Spleen (tissue), 11 donors: ENCODE measurements at regions not wholly inside any gene's neighbourhood (a gene's known extent, or its start where the extent isn't known, plus 50 kb on each side); places are given as distances from the start of the nearest gene placed in this dataset.

Experiments used
- DNase-seq: peaks from one replicate; pipeline ENCODE4 v3.0.0-alpha.2; 2020
- H3K27ac ChIP-seq, 8 donors: fragments of 200-600 bp; sonication (generic) in 7 of 8; 1 replicate in 4 of 8; 2 replicates in 4 of 8; pipeline versions ENCODE4 v1.5.0 to v1.8.0; 2016 to 2021; ENCODE audit warnings: inconsistent platforms in 4 of 8, mild to moderate bottlenecking in 4 of 8, moderate library complexity in 1 of 8
- H3K27me3 ChIP-seq, 7 donors: fragments of 200-600 bp; sonication (generic) in 6 of 7; replicated peaks in 1 of 7; 1 replicate in 4 of 7; 2 replicates in 3 of 7; pipeline versions ENCODE4 v1.5.0 to v1.8.0; 2016 to 2021; ENCODE audit warnings: inconsistent platforms in 3 of 7, mild to moderate bottlenecking in 1 of 7
- H3K36me3 ChIP-seq, 6 donors: fragments of 200-600 bp; sonication (generic) in 5 of 6; 1 replicate in 4 of 6; 2 replicates in 2 of 6; pipeline versions ENCODE4 v1.5.0 to v1.8.0; 2016 to 2021; ENCODE audit warnings: inconsistent platforms in 2 of 6
- H3K4me1 ChIP-seq, 6 donors: fragments of 200-600 bp; sonication (generic) in 5 of 6; 1 replicate in 3 of 6; 2 replicates in 3 of 6; pipeline versions ENCODE4 v1.5.0 to v1.8.0; 2016 to 2021; ENCODE audit warnings: inconsistent platforms in 3 of 6
- H3K4me3 ChIP-seq, 8 donors: fragments of 200-600 bp; sonication (generic) in 7 of 8; 1 replicate in 4 of 8; 2 replicates in 4 of 8; pipeline versions ENCODE4 v1.5.0 to v1.8.0; 2016 to 2021; ENCODE audit warnings: inconsistent platforms in 4 of 8, mild to moderate bottlenecking in 4 of 8, moderate library complexity in 2 of 8
- H3K9me3 ChIP-seq, 8 donors: fragments of 200-600 bp; sonication (generic) in 7 of 8; 1 replicate in 4 of 8; 2 replicates in 4 of 8; pipeline versions ENCODE4 v1.5.0 to v1.8.0; 2016 to 2021; ENCODE audit warnings: inconsistent platforms in 4 of 8
- POLR2A ChIP-seq, 3 donors: fragments of 450-650 bp; IDR thresholded peaks; one replicate each; pipeline ENCODE4 v1.5.1; 2017; ENCODE audit warnings: antibody characterized with exemption in 3 of 3, mild to moderate bottlenecking in 1 of 3
- POLR2AphosphoS5 ChIP-seq, 3 donors: sonication (generic); formaldehyde crosslinking; IDR thresholded peaks; one replicate each; pipeline ENCODE4 v1.5.1; 2017; ENCODE audit warnings: antibody characterized with exemption in 3 of 3
- WGBS, 5 donors: extraction: QIAGEN DNeasy Blood & Tissue Kit in 3 of 5; methylation state at CpG; one replicate each; pipeline versions ENCODE4 v1.1.5 to v1.1.7; 2013 to 2018; 5-methylcytosine and 5-hydroxymethylcytosine counted together
- intact Hi-C: fragments of 100-400 bp; cut with DNase I; formaldehyde crosslinking; loops from one replicate; pipeline ENCODE4 v1.15.0; 2023; ENCODE audit warnings: low total_unique reads
- TF ChIP-seq, protein P1 (sequence below), 11 experiments: fragments of 200-600 bp in 7 of 11; fragments of 450-650 bp in 4 of 11; sonication (generic) in 4 of 11; IDR thresholded peaks in 8 of 11; conservative IDR thresholded peaks in 3 of 11; 1 replicate in 7 of 11; 2 replicates in 4 of 11; pipeline versions ENCODE4 v1.4.0 to v1.8.0; 2016 to 2021; ENCODE audit warnings: antibody characterized with exemption in 11 of 11, inconsistent platforms in 4 of 11, mild to moderate bottlenecking in 1 of 11
- donor health status: healthy with polysubstance abuse.
- donor health status: DM: no; HTN: no; CAD: no; lungs with moderate emphysema.
- donor health status: DM: no; HTN: no; CAD: no.
- donor health status: Bipolar disorder and iron deficiency.
- donor health status: healthy.
- donor health status: DM: no; HTN: no; CAD: no.
- donor health status: DM: yes; HTN: yes; CAD: no.

DNA sequence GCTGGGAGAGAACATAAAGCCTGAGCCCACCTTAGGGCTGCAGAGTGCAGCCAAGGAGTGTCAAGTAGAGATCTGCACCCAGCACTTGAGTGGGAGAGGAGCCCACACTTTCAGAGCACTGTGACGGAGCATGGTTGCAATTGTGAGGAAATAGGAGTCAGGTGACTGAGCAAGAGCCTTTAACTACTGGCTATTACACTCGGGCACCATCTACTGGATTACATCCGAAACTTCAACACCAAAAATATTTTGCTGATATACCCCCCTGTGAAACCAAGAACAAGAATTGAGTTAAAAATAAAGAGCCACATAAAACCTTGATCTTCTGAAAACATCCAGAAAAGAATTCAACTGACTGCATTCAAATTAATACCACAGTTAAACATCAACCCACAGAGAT, 657.9 kb downstream of the NXPH1 start:
- peaks cover 0 to 27% (median 15%) of the 10 kb centered on the region in 8 donors for H3K9me3 ChIP-seq
- no peak for DNase-seq
- TF ChIP-seq, protein P1, sequence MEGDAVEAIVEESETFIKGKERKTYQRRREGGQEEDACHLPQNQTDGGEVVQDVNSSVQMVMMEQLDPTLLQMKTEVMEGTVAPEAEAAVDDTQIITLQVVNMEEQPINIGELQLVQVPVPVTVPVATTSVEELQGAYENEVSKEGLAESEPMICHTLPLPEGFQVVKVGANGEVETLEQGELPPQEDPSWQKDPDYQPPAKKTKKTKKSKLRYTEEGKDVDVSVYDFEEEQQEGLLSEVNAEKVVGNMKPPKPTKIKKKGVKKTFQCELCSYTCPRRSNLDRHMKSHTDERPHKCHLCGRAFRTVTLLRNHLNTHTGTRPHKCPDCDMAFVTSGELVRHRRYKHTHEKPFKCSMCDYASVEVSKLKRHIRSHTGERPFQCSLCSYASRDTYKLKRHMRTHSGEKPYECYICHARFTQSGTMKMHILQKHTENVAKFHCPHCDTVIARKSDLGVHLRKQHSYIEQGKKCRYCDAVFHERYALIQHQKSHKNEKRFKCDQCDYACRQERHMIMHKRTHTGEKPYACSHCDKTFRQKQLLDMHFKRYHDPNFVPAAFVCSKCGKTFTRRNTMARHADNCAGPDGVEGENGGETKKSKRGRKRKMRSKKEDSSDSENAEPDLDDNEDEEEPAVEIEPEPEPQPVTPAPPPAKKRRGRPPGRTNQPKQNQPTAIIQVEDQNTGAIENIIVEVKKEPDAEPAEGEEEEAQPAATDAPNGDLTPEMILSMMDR (IDR thresholded peaks at IDR 0.05 in 8 of 11, conservative IDR thresholded peaks at IDR 0.05 in 3 of 11), result no peak
- no peak for TF ChIP-seq POLR2A (IDR thresholded peaks at IDR 0.05)
- no peak for TF ChIP-seq POLR2AphosphoS5 (IDR thresholded peaks at IDR 0.05)
- intact Hi-C loops, result no loop called here
- 79 to 91% (median 86%) methylated on average over 3 of the region's 3 CpGs for WGBS, 5 donors
- H3K4me3 ChIP-seq, result no peak overlapping the region
- no peaks in the 10 kb centered on the region for H3K4me1 ChIP-seq
- no peaks in the 10 kb centered on the region for H3K27me3 ChIP-seq
- no peaks in the 10 kb centered on the region for H3K36me3 ChIP-seq
- H3K27ac ChIP-seq, result no peak overlapping the region

DNA sequence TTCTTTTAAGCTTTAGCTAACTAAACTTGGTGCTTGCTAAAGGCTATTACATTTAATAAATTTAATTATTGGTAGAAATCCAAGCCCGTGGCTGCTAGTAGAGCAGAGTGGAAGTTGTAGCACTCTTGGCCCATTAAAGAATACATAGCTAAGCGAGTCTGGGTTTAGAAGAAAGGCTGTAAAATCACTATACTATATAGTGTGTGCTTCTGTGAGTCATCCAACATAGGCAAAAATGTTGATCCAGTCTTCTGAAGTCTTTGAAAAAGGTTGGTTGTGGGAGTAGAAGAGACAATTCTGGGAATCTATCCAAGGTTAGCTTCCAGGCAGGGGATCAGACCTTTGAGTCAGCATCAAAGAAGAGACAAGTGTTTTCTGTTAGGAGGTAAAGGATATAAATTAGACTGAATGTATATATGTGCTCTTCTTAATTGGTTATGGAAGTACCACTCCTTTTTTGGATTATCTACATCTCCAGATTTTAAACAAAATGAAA, 664.2 kb downstream of the NXPH1 start:
- Histone ChIP-seq H3K4me1 (no peaks in the 10 kb centered on the region), H3K27me3 (no peaks in the 10 kb centered on the region), H3K27ac (no peak overlapping the region), H3K9me3 (peaks cover 0 to 32% (median 17%) of the 10 kb centered on the region in 8 donors), H3K36me3 (no peaks in the 10 kb centered on the region), H3K4me3 (no peak overlapping the region)
- no peak for DNase-seq
- 60 to 84% (median 68%) methylated on average over 2 of the region's 2 CpGs for WGBS, 5 donors
- intact Hi-C loops, result no loop called here
- TF ChIP-seq POLR2A (IDR thresholded peaks at IDR 0.05) (no peak), POLR2AphosphoS5 (IDR thresholded peaks at IDR 0.05) (no peak)
- TF ChIP-seq, protein P1 (IDR thresholded peaks at IDR 0.05 in 8 of 11, conservative IDR thresholded peaks at IDR 0.05 in 3 of 11), result no peak

DNA sequence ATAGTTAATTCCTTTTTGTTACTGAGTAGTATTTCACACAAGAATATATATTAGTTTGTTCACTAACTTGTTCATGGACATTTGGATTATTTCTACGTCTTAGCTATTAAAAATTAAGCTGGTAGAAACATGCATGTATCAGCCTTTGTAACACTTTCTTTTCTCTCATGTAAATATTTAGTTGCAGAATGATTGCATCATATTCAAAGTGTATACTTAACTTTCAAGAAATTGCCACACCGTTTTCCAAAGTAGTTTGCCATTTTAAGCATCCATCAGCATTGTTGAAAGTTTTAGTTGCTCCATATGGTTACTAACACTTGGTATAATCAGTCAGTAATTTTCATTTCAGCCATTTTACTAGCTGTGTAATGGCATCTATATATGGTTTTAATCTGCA, 666.9 kb downstream of the NXPH1 start:
- TF ChIP-seq POLR2A (IDR thresholded peaks at IDR 0.05) (no peak), POLR2AphosphoS5 (IDR thresholded peaks at IDR 0.05) (no peak)
- TF ChIP-seq, protein P1 (IDR thresholded peaks at IDR 0.05 in 8 of 11, conservative IDR thresholded peaks at IDR 0.05 in 3 of 11), result no peak
- DNase-seq, result no peak
- 58 to 80% (median 65%) methylated on average over 2 of the region's 2 CpGs for WGBS, 5 donors

DNA sequence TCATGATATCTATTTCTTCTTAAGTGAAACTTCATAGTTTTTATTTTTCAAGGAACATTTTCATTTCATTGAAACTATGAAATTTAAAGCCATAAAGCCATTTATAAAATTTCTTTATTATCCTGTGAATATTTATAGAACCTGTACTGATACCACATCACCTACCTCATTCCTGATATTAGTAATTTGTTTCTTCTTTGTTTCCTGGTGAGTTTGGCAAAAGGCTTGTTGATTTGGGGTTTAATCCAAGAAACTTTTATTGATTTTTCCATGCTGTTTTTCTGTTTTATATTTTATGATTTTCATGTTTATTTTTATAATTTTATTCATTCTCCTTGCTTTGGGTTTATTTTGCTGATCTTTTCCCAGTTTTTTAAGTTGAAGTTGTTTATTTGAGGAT, 669.4 kb downstream of the NXPH1 start:
- H3K9me3 ChIP-seq, result peaks cover 0 to 39% (median 27%) of the 10 kb centered on the region in 8 donors
- H3K36me3 ChIP-seq, result no peaks in the 10 kb centered on the region
- no peaks in the 10 kb centered on the region for H3K27me3 ChIP-seq
- no peaks in the 10 kb centered on the region for H3K4me1 ChIP-seq
- H3K27ac ChIP-seq, result no peak overlapping the region
- no peak overlapping the region for H3K4me3 ChIP-seq
- TF ChIP-seq POLR2AphosphoS5 (IDR thresholded peaks at IDR 0.05), result no peak
- TF ChIP-seq, protein P1 (IDR thresholded peaks at IDR 0.05 in 8 of 11, conservative IDR thresholded peaks at IDR 0.05 in 3 of 11), result no peak
- TF ChIP-seq POLR2A (IDR thresholded peaks at IDR 0.05), result no peak
- intact Hi-C loops, result no loop called here
- DNase-seq, result no peak

More for the DNA sequence above, 666.9 kb downstream of the NXPH1 start:
- H3K9me3 ChIP-seq, result peaks cover 0 to 32% (median 18%) of the 10 kb centered on the region in 8 donors
- intact Hi-C loops, result no loop called here
- H3K4me3 ChIP-seq, result no peak overlapping the region
- H3K4me1 ChIP-seq, result no peaks in the 10 kb centered on the region
- no peak overlapping the region for H3K27ac ChIP-seq
- no peaks in the 10 kb centered on the region for H3K27me3 ChIP-seq
- no peaks in the 10 kb centered on the region for H3K36me3 ChIP-seq
